Cardiac muscle cell (in vitro differentiated cells and primary cell): ENCODE measurements at regions not wholly inside any gene's neighbourhood (a gene's known extent, or its start where the extent isn't known, plus 50 kb on each side); places are given as distances from the start of the nearest gene placed in this dataset.
"Not testable (repeated sequence)": the region's sequence is repeated elsewhere in the genome, so short reads cannot be mapped to it uniquely, and the experiment has no call there.

Experiments
- DNase-seq, 2 donors: peaks; one replicate each; pipeline versions ENCODE4 v3.0.0 to v3.0.0-alpha.2; 2010 to 2017; ENCODE audit warnings: low read depth in 1 of 2, low spot score in 1 of 2
- H3K27ac ChIP-seq: fragments of 200-600 bp; sonication (generic); 2 replicates; pipeline ENCODE4 v1.5.1; 2016
- H3K27me3 ChIP-seq: fragments of 200-600 bp; sonication (generic); 2 replicates; pipeline ENCODE4 v1.6.0; 2016; ENCODE audit warnings: control low read depth
- H3K36me3 ChIP-seq: fragments of 200-600 bp; sonication (generic); 2 replicates; pipeline ENCODE4 v1.5.1; 2016; ENCODE audit warnings: control low read depth
- H3K4me1 ChIP-seq: fragments of 200-600 bp; sonication (generic); 2 replicates; pipeline ENCODE4 v1.8.1; 2017; ENCODE audit warnings: low read depth, mild to moderate bottlenecking, mixed run types
- H3K4me3 ChIP-seq: fragments of 200-600 bp; sonication (generic); 2 replicates; pipeline ENCODE4 v1.5.1; 2016; ENCODE audit warnings: mild to moderate bottlenecking
- H3K9me3 ChIP-seq: fragments of 200-600 bp; sonication (generic); 2 replicates; pipeline ENCODE4 v1.5.1; 2017; ENCODE audit warnings: low read depth, mild to moderate bottlenecking, control low read depth
- CTCF ChIP-seq: IDR thresholded peaks from 2 replicates; pipeline ENCODE4 v1.5.1; 2012; ENCODE audit warnings: low read depth, mild to moderate bottlenecking, low read length

- H3K27ac ChIP-seq: no peak overlapping the region
- no peaks in the 10 kb centered on the region for H3K27me3 ChIP-seq
- DNase-seq: no peak
- peaks cover 3% of the 10 kb centered on the region for H3K4me1 ChIP-seq
- H3K9me3 ChIP-seq: no peaks in the 10 kb centered on the region
- TF ChIP-seq CTCF: no peak
- no peaks in the 10 kb centered on the region for H3K36me3 ChIP-seq
- H3K4me3 ChIP-seq: no peak overlapping the region
Observed at GRCh38 chr20:19839053-19839452, 81.0 kb downstream of the RIN2 start.

GRCh38 chr20:19840111-19840710, 82.2 kb downstream of the RIN2 start:
- H3K27me3 ChIP-seq: no peaks in the 10 kb centered on the region
- peaks cover 3% of the 10 kb centered on the region for H3K4me1 ChIP-seq
- DNase-seq: no peak
- no peaks in the 10 kb centered on the region for H3K9me3 ChIP-seq
- no peaks in the 10 kb centered on the region for H3K36me3 ChIP-seq
- no peak overlapping the region for H3K27ac ChIP-seq
- H3K4me3 ChIP-seq: no peak overlapping the region
- no peak for TF ChIP-seq CTCF

GRCh38 chr20:19841740-19842139, 83.7 kb downstream of the RIN2 start:
- Histone ChIP-seq H3K9me3 (no peaks in the 10 kb centered on the region), H3K4me3 (no peak overlapping the region), H3K27me3 (no peaks in the 10 kb centered on the region), H3K36me3 (no peaks in the 10 kb centered on the region), H3K27ac (no peak overlapping the region), H3K4me1 (no peaks in the 10 kb centered on the region)
- TF ChIP-seq CTCF: no peak
- no peak for DNase-seq

GRCh38 chr20:19844850-19845249, 86.8 kb downstream of the RIN2 start:
- H3K4me3 ChIP-seq, H3K36me3 ChIP-seq, DNase-seq: not testable (repeated sequence)

GRCh38 chr20:19847383-19847782, 89.3 kb downstream of the RIN2 start:
- Histone ChIP-seq H3K27ac (no peak overlapping the region), H3K36me3 (no peaks in the 10 kb centered on the region), H3K9me3 (no peaks in the 10 kb centered on the region), H3K4me3 (no peak overlapping the region), H3K27me3 (no peaks in the 10 kb centered on the region), H3K4me1 (peaks cover 15% of the 10 kb centered on the region)
- DNase-seq: no peak
- no peak for TF ChIP-seq CTCF

More at GRCh38 chr20:19844850-19845249, 86.8 kb downstream of the RIN2 start:
- H3K27me3 ChIP-seq, H3K27ac ChIP-seq, H3K4me1 ChIP-seq, H3K9me3 ChIP-seq: not testable (repeated sequence)

- Histone ChIP-seq H3K4me3 (no peak overlapping the region), H3K36me3 (no peaks in the 10 kb centered on the region), H3K27ac (peak overlapping the region; percentile 89), H3K4me1 (peaks cover 15% of the 10 kb centered on the region), H3K27me3 (no peaks in the 10 kb centered on the region), H3K9me3 (no peaks in the 10 kb centered on the region)
- DNase-seq: peak; percentile 6 to 69
- TF ChIP-seq CTCF: no peak
Observed at GRCh38 chr20:19849341-19850197, 91.5 kb downstream of the RIN2 start.
